Keratinocyte (primary cell): ENCODE measurements at regions not wholly inside any gene's neighbourhood (a gene's known extent, or its start where the extent isn't known, plus 50 kb on each side); places are given as distances from the start of the nearest gene placed in this dataset.

ENCODE experiments used
- DNase-seq: peaks from one replicate; pipeline ENCODE4 v3.0.0-alpha.2; 2011; ENCODE audit warnings: low read depth, missing footprints, low spot score
- FAIRE-seq: peaks from 2 replicates; lab custom pipeline; 2011; peaks lifted over from hg19 to GRCh38; lab: Jason Lieb, UNC
- H2AFZ ChIP-seq: 2 replicates; pipeline ENCODE4 v1.6.0; 2012; ENCODE audit warnings: low read length, control low read depth, inconsistent platforms; ENCODE audit not compliant: control insufficient read depth
- H3K27ac ChIP-seq: 2 replicates; pipeline ENCODE4 v1.5.1; 2011; ENCODE audit warnings: low read length; ENCODE audit not compliant: control insufficient read depth, insufficient read depth
- H3K27me3 ChIP-seq: 3 replicates; pipeline ENCODE4 v1.6.0; 2011; ENCODE audit warnings: low read length; ENCODE audit not compliant: control insufficient read depth, insufficient read depth; ENCODE audit errors: extremely low read depth
- H3K36me3 ChIP-seq, 2 experiments: 2 replicates in 1 of 2; 3 replicates in 1 of 2; pipeline ENCODE4 v1.5.1; 2011; ENCODE audit warnings: low read length in 2 of 2, mild to moderate bottlenecking in 1 of 2; ENCODE audit not compliant: control insufficient read depth in 2 of 2, insufficient read depth in 2 of 2; ENCODE audit errors: extremely low read depth in 1 of 2
- H3K4me1 ChIP-seq: 3 replicates; pipeline ENCODE4 v1.5.1; 2011; ENCODE audit warnings: low read length; ENCODE audit not compliant: control insufficient read depth, insufficient read depth; ENCODE audit errors: extremely low read depth
- H3K4me2 ChIP-seq: 3 replicates; pipeline ENCODE4 v1.6.0; 2011; ENCODE audit warnings: low read depth, low read length; ENCODE audit not compliant: control insufficient read depth, insufficient read depth; ENCODE audit errors: extremely low read depth
- H3K4me3 ChIP-seq, 3 experiments: fragments of 200-600 bp in 1 of 3; sonication (generic) in 1 of 3; 2 replicates in 2 of 3; 3 replicates in 1 of 3; pipeline ENCODE4 v1.5.1; 2011 to 2016; ENCODE audit warnings: low read length in 3 of 3, mild to moderate bottlenecking in 3 of 3, control low read depth in 2 of 3, inconsistent platforms in 1 of 3, low read depth in 1 of 3, mixed read lengths in 1 of 3, mixed run types in 1 of 3, moderate library complexity in 1 of 3; ENCODE audit not compliant: control insufficient read depth in 2 of 3, insufficient read depth in 2 of 3; ENCODE audit errors: extremely low read depth in 1 of 3
- H3K79me2 ChIP-seq: 2 replicates; pipeline ENCODE4 v1.6.0; 2012; ENCODE audit warnings: low read length; ENCODE audit not compliant: control insufficient read depth, insufficient read depth
- H3K9ac ChIP-seq: 3 replicates; pipeline ENCODE4 v1.6.0; 2011; ENCODE audit warnings: low read length; ENCODE audit not compliant: control insufficient read depth, insufficient read depth; ENCODE audit errors: extremely low read depth
- H3K9me1 ChIP-seq: 3 replicates; pipeline ENCODE4 v1.6.0; 2011; ENCODE audit warnings: low read length; ENCODE audit not compliant: control insufficient read depth, insufficient read depth; ENCODE audit errors: extremely low read depth
- H3K9me3 ChIP-seq: 2 replicates; pipeline ENCODE4 v1.5.1; 2012; ENCODE audit warnings: low read depth, low read length; ENCODE audit not compliant: control insufficient read depth
- H4K20me1 ChIP-seq: 3 replicates; pipeline ENCODE4 v1.6.0; 2011; ENCODE audit warnings: low read length; ENCODE audit not compliant: control insufficient read depth, insufficient read depth; ENCODE audit errors: extremely low read depth
- CTCF ChIP-seq, 3 experiments: IDR thresholded peaks in 1 of 3; conservative IDR thresholded peaks in 1 of 3; optimal IDR thresholded peaks in 1 of 3; 2 replicates in 2 of 3; 3 replicates in 1 of 3; pipeline versions ENCODE3 to v1.5.1; 2011; ENCODE audit warnings: low read length in 3 of 3, mild to moderate bottlenecking in 3 of 3, moderate library complexity in 2 of 3, control low read depth in 1 of 3, inconsistent platforms in 1 of 3; ENCODE audit not compliant: insufficient read depth in 2 of 3; ENCODE audit errors: extremely low read depth in 1 of 3
- EZH2 ChIP-seq: IDR thresholded peaks from one replicate; pipeline ENCODE4 v1.6.1; 2012; ENCODE audit warnings: inconsistent platforms, mild to moderate bottlenecking, low read length, moderate library complexity
- dilution Hi-C: fragments of 300-500 bp; cut with MboI; formaldehyde crosslinking; loops from one replicate; pipeline ENCODE4 v1.7.0; 2020; ENCODE audit warnings: low sequenced_read_pairs; ENCODE audit not compliant: extremely low pct_ligation_motif_present

GRCh38 chr4:27234306-27234899 lies 373.8 kb downstream of the STIM2 start:
- Histone ChIP-seq H3K9ac (no peak overlapping the region), H3K79me2 (no peaks in the 10 kb centered on the region), H3K4me1 (no peaks in the 10 kb centered on the region), H3K4me3 (no peak overlapping the region), H3K9me1 (no peaks in the 10 kb centered on the region), H4K20me1 (no peaks in the 10 kb centered on the region), H3K27ac (no peak overlapping the region), H3K27me3 (no peaks in the 10 kb centered on the region), H3K36me3 (no peaks in the 10 kb centered on the region), H2AFZ (no peak overlapping the region), H3K9me3 (no peaks in the 10 kb centered on the region), H3K4me2 (no peak overlapping the region)
- DNase-seq = no peak
- dilution Hi-C loops = no loop called here
- TF ChIP-seq EZH2 (no peak), CTCF (optimal IDR thresholded peaks at IDR 0.05 in 1 of 3, IDR thresholded peaks at IDR 0.05 in 1 of 3, conservative IDR thresholded peaks at IDR 0.05 in 1 of 3; ENCODE audit: extremely low read depth in 1 of 3, insufficient read depth in 2 of 3, low read length in 3 of 3) (no peak)
- FAIRE-seq = no peak

GRCh38 chr4:27239641-27240040 lies 379.0 kb downstream of the STIM2 start:
- no peak for TF ChIP-seq CTCF (optimal IDR thresholded peaks at IDR 0.05 in 1 of 3, IDR thresholded peaks at IDR 0.05 in 1 of 3, conservative IDR thresholded peaks at IDR 0.05 in 1 of 3; ENCODE audit: extremely low read depth in 1 of 3, insufficient read depth in 2 of 3, low read length in 3 of 3)
- no peak for TF ChIP-seq EZH2
- dilution Hi-C loops = no loop called here
- Histone ChIP-seq H3K27ac (no peak overlapping the region), H3K36me3 (no peaks in the 10 kb centered on the region), H3K27me3 (no peaks in the 10 kb centered on the region), H3K9me3 (no peaks in the 10 kb centered on the region), H3K9me1 (no peaks in the 10 kb centered on the region), H3K79me2 (no peaks in the 10 kb centered on the region), H3K9ac (no peak overlapping the region), H3K4me3 (no peak overlapping the region), H4K20me1 (no peaks in the 10 kb centered on the region), H3K4me1 (no peaks in the 10 kb centered on the region), H2AFZ (no peak overlapping the region), H3K4me2 (no peak overlapping the region)
- FAIRE-seq (no peak), DNase-seq (no peak)
